Heart left ventricle (tissue), 13 donors: ENCODE measurements at regions not wholly inside any gene's neighbourhood (a gene's known extent, or its start where the extent isn't known, plus 50 kb on each side); places are given as distances from the start of the nearest gene placed in this dataset.

Source experiments
- CTCF ChIP-seq, 12 donors: fragments of 200-600 bp; sonication (generic) in 4 of 12; IDR thresholded peaks; one replicate each; pipeline versions ENCODE4 v1.5.0 to v1.8.0; 2018 to 2022; ENCODE audit warnings: antibody characterized with exemption in 12 of 12, mild to moderate bottlenecking in 5 of 12
- POLR2A ChIP-seq, 2 donors: fragments of 450-650 bp; IDR thresholded peaks; one replicate each; pipeline ENCODE4 v1.6.1; 2017; ENCODE audit warnings: antibody characterized with exemption in 2 of 2, mild to moderate bottlenecking in 2 of 2, moderate library complexity in 2 of 2
- donor health status: ischemic (EF 13 %, LVEDD 7.1; RV severe dilation, severe dysfunction).
- donor health status: DM: no; HTN: yes; CAD: no.
- donor health status: DM: no; HTN: no; CAD: no.
- donor health status: ischemic (EF 25% LVEDD 6.9; RV normal size, moderate dysfunction).
- donor health status: ischemic (EF 25% LVEDD 5.7; RV mildly dilated, moderate dysfunction).
- donor health status: ischemic (EF 35%, LVEDD 5.7; RV mildly dilated, moderate dysfunction).
- donor health status: nonischemic (EF 11% LVEDD 7.7; RV severe dilation, severe dysfunction).
- donor health status: DM: yes; HTN: yes; CAD: no.
- donor health status: PGD.
- donor health status: ischemic (EF 29% LVEDD 5.4; RV normal size, mild dysfunction).
- donor health status: nonischemic (EF 23%, LVEDD 6.1; RV moderate dilation, normal function).

DNA sequence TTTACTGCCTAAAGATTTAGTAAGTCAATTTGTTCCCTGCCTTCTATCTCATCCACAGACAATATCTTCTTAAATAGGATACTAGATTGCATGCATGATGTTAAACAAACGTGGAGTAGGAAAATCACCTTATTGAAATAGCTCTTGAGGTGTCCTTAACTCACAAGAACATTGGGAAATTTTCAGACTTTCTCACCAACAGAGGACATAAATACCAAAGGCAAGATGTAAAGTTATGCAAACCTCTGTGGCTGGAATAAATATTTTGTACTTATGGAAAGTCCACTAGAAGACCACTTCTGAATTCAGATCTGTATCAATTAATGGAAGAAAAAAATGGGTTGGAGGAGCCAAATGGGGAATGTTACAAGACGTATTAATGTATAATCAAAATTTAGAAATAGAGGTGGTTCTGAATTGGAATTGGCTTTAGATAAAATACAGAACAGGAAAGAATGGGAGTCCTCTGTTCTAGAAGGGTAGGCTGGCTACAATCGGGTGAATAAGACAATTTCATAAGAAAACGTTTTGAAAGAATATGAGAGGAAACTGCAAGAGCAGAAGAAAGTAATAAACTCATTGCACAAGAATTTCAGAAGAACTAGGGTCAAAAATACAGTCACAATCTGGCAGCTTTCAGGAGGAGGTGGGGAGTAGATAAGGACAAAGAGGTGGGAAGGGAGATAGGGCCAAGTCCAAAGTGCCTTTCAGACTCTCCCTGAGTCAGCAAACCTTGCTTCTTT lies 69.3 kb upstream of the FN1 start:
- TF ChIP-seq CTCF (IDR thresholded peaks at IDR 0.05) (no peak), POLR2A (IDR thresholded peaks at IDR 0.05) (no peak)
